Keratinocyte (primary cell): ENCODE measurements at regions not wholly inside any gene's neighbourhood (a gene's known extent, or its start where the extent isn't known, plus 50 kb on each side); places are given as distances from the start of the nearest gene placed in this dataset.

Experiments
- DNase-seq: peaks from one replicate; pipeline ENCODE4 v3.0.0-alpha.2; 2011; ENCODE audit warnings: low read depth, missing footprints, low spot score
- FAIRE-seq: peaks from 2 replicates; lab custom pipeline; 2011; peaks lifted over from hg19 to GRCh38; lab: Jason Lieb, UNC
- H2AFZ ChIP-seq: 2 replicates; pipeline ENCODE4 v1.6.0; 2012; ENCODE audit warnings: low read length, control low read depth, inconsistent platforms; ENCODE audit not compliant: control insufficient read depth
- H3K27ac ChIP-seq: 2 replicates; pipeline ENCODE4 v1.5.1; 2011; ENCODE audit warnings: low read length; ENCODE audit not compliant: control insufficient read depth, insufficient read depth
- H3K27me3 ChIP-seq: 3 replicates; pipeline ENCODE4 v1.6.0; 2011; ENCODE audit warnings: low read length; ENCODE audit not compliant: control insufficient read depth, insufficient read depth; ENCODE audit errors: extremely low read depth
- H3K36me3 ChIP-seq, 2 experiments: 2 replicates in 1 of 2; 3 replicates in 1 of 2; pipeline ENCODE4 v1.5.1; 2011; ENCODE audit warnings: low read length in 2 of 2, mild to moderate bottlenecking in 1 of 2; ENCODE audit not compliant: control insufficient read depth in 2 of 2, insufficient read depth in 2 of 2; ENCODE audit errors: extremely low read depth in 1 of 2
- H3K4me1 ChIP-seq: 3 replicates; pipeline ENCODE4 v1.5.1; 2011; ENCODE audit warnings: low read length; ENCODE audit not compliant: control insufficient read depth, insufficient read depth; ENCODE audit errors: extremely low read depth
- H3K4me2 ChIP-seq: 3 replicates; pipeline ENCODE4 v1.6.0; 2011; ENCODE audit warnings: low read depth, low read length; ENCODE audit not compliant: control insufficient read depth, insufficient read depth; ENCODE audit errors: extremely low read depth
- H3K4me3 ChIP-seq, 3 experiments: fragments of 200-600 bp in 1 of 3; sonication (generic) in 1 of 3; 2 replicates in 2 of 3; 3 replicates in 1 of 3; pipeline ENCODE4 v1.5.1; 2011 to 2016; ENCODE audit warnings: low read length in 3 of 3, mild to moderate bottlenecking in 3 of 3, control low read depth in 2 of 3, inconsistent platforms in 1 of 3, low read depth in 1 of 3, mixed read lengths in 1 of 3, mixed run types in 1 of 3, moderate library complexity in 1 of 3; ENCODE audit not compliant: control insufficient read depth in 2 of 3, insufficient read depth in 2 of 3; ENCODE audit errors: extremely low read depth in 1 of 3
- H3K79me2 ChIP-seq: 2 replicates; pipeline ENCODE4 v1.6.0; 2012; ENCODE audit warnings: low read length; ENCODE audit not compliant: control insufficient read depth, insufficient read depth
- H3K9ac ChIP-seq: 3 replicates; pipeline ENCODE4 v1.6.0; 2011; ENCODE audit warnings: low read length; ENCODE audit not compliant: control insufficient read depth, insufficient read depth; ENCODE audit errors: extremely low read depth
- H3K9me1 ChIP-seq: 3 replicates; pipeline ENCODE4 v1.6.0; 2011; ENCODE audit warnings: low read length; ENCODE audit not compliant: control insufficient read depth, insufficient read depth; ENCODE audit errors: extremely low read depth
- H3K9me3 ChIP-seq: 2 replicates; pipeline ENCODE4 v1.5.1; 2012; ENCODE audit warnings: low read depth, low read length; ENCODE audit not compliant: control insufficient read depth
- H4K20me1 ChIP-seq: 3 replicates; pipeline ENCODE4 v1.6.0; 2011; ENCODE audit warnings: low read length; ENCODE audit not compliant: control insufficient read depth, insufficient read depth; ENCODE audit errors: extremely low read depth
- EZH2 ChIP-seq: IDR thresholded peaks from one replicate; pipeline ENCODE4 v1.6.1; 2012; ENCODE audit warnings: inconsistent platforms, mild to moderate bottlenecking, low read length, moderate library complexity
- dilution Hi-C: fragments of 300-500 bp; cut with MboI; formaldehyde crosslinking; loops from one replicate; pipeline ENCODE4 v1.7.0; 2020; ENCODE audit warnings: low sequenced_read_pairs; ENCODE audit not compliant: extremely low pct_ligation_motif_present
- TF ChIP-seq, protein P1 (sequence below), 3 experiments: IDR thresholded peaks in 1 of 3; conservative IDR thresholded peaks in 1 of 3; optimal IDR thresholded peaks in 1 of 3; 2 replicates in 2 of 3; 3 replicates in 1 of 3; pipeline versions ENCODE3 to v1.5.1; 2011; ENCODE audit warnings: low read length in 3 of 3, mild to moderate bottlenecking in 3 of 3, moderate library complexity in 2 of 3, control low read depth in 1 of 3, inconsistent platforms in 1 of 3; ENCODE audit not compliant: insufficient read depth in 2 of 3; ENCODE audit errors: extremely low read depth in 1 of 3

DNA sequence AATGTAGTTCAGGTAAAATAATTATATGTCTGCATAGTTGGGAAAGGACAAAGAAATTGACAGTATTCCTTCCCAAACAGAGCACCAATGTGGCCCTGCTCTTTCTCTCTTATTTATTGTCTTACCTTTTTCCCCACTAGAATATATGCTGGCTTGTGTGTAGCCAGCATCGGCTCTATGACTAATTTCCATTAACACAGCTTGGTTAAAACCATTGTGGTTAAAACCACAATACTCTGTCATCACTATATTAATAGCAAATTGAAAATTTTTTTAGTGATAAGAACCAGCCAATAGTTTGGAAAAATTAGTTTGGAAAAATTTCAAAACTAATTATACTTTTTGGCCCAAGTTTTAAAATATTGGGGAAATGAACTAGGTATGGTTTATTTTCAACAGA is 535.1 kb downstream of the UTRN start:
- no peak for FAIRE-seq

DNA sequence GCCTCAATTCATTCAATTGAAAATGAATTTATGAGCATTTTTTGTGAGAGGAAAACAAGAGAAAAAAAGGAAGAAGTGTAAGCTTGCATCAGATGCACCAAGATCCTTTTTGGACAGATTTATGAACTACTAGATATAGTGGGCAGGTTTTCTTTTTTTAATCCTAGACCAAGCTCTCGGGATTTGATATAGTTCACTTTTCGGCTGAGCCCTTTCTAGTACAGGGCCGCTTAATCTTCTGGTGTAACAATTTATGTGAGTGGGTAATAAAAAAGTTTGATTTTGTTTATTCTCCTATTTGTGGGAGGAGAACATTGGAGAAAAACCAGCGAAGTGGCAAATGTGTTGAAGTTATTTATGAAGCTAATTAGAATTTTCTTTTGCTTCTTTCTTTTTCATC is 538.0 kb downstream of the UTRN start:
- TF ChIP-seq EZH2 = no peak
- TF ChIP-seq, protein P1, sequence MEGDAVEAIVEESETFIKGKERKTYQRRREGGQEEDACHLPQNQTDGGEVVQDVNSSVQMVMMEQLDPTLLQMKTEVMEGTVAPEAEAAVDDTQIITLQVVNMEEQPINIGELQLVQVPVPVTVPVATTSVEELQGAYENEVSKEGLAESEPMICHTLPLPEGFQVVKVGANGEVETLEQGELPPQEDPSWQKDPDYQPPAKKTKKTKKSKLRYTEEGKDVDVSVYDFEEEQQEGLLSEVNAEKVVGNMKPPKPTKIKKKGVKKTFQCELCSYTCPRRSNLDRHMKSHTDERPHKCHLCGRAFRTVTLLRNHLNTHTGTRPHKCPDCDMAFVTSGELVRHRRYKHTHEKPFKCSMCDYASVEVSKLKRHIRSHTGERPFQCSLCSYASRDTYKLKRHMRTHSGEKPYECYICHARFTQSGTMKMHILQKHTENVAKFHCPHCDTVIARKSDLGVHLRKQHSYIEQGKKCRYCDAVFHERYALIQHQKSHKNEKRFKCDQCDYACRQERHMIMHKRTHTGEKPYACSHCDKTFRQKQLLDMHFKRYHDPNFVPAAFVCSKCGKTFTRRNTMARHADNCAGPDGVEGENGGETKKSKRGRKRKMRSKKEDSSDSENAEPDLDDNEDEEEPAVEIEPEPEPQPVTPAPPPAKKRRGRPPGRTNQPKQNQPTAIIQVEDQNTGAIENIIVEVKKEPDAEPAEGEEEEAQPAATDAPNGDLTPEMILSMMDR (optimal IDR thresholded peaks at IDR 0.05 in 1 of 3, IDR thresholded peaks at IDR 0.05 in 1 of 3, conservative IDR thresholded peaks at IDR 0.05 in 1 of 3; ENCODE audit: extremely low read depth in 1 of 3, insufficient read depth in 2 of 3, low read length in 3 of 3) = no peak
- Histone ChIP-seq H3K4me1 (no peaks in the 10 kb centered on the region), H3K27ac (no peak overlapping the region), H3K9me3 (no peaks in the 10 kb centered on the region), H4K20me1 (no peaks in the 10 kb centered on the region), H3K36me3 (no peaks in the 10 kb centered on the region), H3K9ac (no peak overlapping the region), H3K4me3 (no peak overlapping the region), H3K4me2 (no peak overlapping the region), H3K9me1 (no peaks in the 10 kb centered on the region), H2AFZ (no peak overlapping the region), H3K27me3 (no peaks in the 10 kb centered on the region), H3K79me2 (no peaks in the 10 kb centered on the region)
- FAIRE-seq = no peak
- DNase-seq = no peak
- dilution Hi-C loops = no loop called here

More for the DNA sequence above, 535.1 kb downstream of the UTRN start:
- Histone ChIP-seq H2AFZ (no peak overlapping the region), H3K9me1 (no peaks in the 10 kb centered on the region), H3K4me1 (no peaks in the 10 kb centered on the region), H4K20me1 (no peaks in the 10 kb centered on the region), H3K79me2 (no peaks in the 10 kb centered on the region), H3K27me3 (no peaks in the 10 kb centered on the region), H3K4me2 (no peak overlapping the region), H3K9me3 (no peaks in the 10 kb centered on the region), H3K36me3 (no peaks in the 10 kb centered on the region), H3K4me3 (no peak overlapping the region), H3K9ac (no peak overlapping the region), H3K27ac (no peak overlapping the region)
- DNase-seq = no peak
- dilution Hi-C loops = no loop called here
- TF ChIP-seq, protein P1 (optimal IDR thresholded peaks at IDR 0.05 in 1 of 3, IDR thresholded peaks at IDR 0.05 in 1 of 3, conservative IDR thresholded peaks at IDR 0.05 in 1 of 3; ENCODE audit: extremely low read depth in 1 of 3, insufficient read depth in 2 of 3, low read length in 3 of 3) = no peak
- TF ChIP-seq EZH2 = no peak
